ENCODE measurements at regions not wholly inside any gene's neighbourhood (a gene's known extent, or its start where the extent isn't known, plus 50 kb on each side); places are given as distances from the start of the nearest gene placed in this dataset.
A peak's percentile ranks its signal among the peaks of the same experiment; 100 is the strongest.

- no peak for DNase-seq
These were observed 52.8 kb downstream of the PPP1R2C start for GRCh38 chrX:42725196-42725595.

DNA sequence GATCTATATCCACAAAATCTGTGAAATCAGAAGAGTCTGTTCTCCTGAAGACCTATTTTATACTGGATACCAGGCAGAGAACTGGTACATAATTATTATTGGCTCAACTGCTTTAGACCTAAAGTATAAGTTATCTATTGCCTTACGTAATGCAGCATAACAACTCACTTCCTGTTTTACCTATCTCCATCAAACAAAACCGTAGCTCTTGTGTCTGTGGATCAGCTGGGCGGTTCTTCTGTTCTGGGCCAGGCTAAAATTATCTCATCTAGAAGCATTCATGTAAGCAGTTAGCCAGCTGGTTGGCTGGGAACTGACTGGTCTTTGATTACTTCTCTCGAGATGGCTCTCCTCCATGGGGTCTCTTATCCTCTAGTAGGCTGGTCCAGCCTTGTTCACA is 57.8 kb downstream of the PPP1R2C start:
- no peak for DNase-seq

DNA sequence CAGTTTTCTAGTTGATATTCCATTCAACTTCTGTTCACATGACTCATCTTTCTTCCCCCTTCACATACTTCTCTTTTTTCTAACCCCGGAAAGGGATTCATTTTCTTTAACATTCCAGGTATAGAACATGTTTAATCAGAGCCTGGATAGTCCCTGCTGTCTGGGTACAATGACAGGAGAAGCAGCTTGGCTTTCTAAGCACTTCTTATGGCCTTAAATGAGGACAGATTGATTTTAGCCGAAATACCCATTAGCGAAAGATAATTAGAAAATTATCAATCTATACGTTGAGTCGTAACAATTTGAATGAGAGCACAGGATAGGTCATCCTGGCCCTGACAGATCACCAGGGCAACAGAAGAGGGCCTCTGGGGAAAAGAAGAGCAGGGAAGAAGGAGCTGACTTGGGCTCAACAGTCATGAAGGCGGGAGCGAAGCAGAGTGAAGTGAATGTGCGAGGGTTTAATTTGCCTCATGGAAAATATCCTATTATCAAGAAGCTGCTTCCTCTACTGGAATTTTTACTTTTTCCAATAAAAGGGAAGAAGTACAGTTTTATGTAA is 62.2 kb downstream of the PPP1R2C start:
- no peak for DNase-seq

DNA sequence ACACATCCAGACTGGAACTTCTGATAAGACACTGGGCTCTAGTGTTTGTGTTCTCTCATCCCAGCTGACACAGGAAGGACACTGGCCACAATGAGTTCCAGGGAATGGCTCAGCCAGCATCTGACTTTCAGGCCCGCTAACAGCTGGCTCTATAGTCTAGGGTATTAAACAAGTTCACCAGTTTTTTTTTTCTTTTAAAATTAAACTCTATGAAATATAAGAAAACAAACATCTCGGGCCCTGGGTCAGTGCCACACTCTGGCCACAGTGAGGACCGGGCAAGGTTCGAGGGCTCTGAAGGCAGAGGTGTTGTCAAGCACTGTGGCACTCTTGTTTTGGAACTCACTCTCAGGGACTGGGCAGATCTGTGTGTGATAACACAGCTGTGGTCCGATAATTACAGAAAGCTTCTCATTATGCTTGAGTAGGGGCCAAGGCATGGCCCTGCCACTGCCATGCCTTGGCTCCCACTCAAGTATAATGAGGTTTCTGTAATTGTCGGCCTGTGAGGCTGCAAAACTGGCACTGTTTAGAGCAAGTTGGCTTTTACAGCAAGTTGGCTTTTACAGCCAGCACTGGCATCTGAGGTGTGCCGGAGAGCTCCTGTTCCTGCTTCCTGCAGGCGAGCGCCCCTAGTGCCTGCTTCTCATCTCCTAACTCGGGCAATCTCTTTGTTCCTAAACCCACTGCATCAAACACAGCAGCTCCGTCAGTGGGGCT is 62.8 kb downstream of the PPP1R2C start:
- DNase-seq = peak; percentile 29

- DNase-seq = no peak
These were observed 67.5 kb downstream of the PPP1R2C start for GRCh38 chrX:42710452-42710851.

GRCh38 chrX:42708222-42708621 is 69.7 kb downstream of the PPP1R2C start:
- DNase-seq = no peak

GRCh38 chrX:42707742-42708141 is 70.2 kb downstream of the PPP1R2C start:
- DNase-seq = no peak

DNA sequence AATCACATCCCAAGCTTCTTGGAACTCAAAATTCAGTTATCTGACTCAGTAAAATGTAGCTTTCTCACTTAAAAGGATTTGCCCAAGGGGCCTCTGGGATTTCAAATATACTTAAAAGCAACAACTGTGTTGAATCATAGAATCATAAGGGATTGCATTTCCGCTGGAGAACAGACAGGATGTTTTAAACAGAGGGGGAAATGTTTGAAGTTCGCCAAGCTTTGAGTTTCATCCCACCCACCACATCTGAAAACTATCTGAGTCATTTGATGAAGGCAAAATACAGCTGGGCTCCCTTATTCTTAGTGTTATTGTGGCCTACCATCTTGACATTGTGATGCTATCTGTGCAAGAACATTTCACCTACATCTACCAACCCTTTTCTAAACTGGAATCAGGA is 73.5 kb downstream of the PPP1R2C start:
- DNase-seq = no peak

DNA sequence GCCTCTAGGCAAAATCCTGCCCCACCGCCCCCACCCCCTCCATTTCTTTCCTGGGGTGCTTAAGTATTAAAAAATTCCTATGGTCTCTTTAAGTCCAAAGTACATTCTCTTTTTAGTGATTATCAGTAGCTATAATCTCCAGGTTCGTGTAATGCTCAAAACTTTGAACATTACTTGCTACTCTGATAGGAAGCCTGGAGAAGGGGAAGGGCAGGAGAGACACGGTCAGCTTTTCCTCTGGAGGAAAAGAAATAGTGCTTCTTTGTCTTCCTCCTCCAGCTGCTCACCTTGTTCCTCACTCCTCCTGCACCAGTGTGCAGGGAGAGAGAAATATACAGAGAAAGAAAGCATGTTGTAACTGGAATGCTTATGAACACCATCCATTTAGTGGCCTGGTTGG is 80.4 kb downstream of the PPP1R2C start:
- no peak for DNase-seq

- no peak for DNase-seq
These were observed 81.3 kb downstream of the PPP1R2C start for GRCh38 chrX:42696536-42697124.

- no peak for DNase-seq
These were observed 82.1 kb downstream of the PPP1R2C start for GRCh38 chrX:42695800-42696358.

DNA sequence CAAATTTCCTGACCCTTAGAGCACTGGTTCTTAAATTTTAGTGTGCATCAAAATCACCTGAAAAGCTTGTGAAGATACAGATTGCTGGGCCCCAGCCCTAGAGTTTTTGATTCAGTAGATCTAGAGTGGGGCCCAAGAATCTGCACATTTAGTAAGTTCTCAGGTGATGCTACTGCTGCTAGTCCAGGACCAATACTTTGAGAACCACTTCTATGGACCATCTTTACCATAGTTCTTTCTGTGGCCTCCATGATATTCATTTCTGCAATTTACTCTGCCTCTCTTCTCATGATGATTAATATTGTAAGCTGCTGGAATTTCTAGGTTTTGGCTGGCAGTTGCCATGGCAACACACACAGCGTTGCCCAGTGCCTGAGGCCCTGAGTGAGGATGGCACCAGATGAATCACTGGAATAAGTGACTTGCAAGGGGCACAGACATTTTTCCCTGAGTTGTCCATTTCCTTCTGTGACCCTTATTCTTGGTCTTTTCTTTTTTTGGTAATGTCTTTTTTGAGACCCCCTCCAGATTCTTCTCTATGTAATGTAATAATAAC is 83.6 kb downstream of the PPP1R2C start:
- DNase-seq = no peak

GRCh38 chrX:42691196-42691595 is 86.8 kb downstream of the PPP1R2C start:
- no peak for DNase-seq

DNA sequence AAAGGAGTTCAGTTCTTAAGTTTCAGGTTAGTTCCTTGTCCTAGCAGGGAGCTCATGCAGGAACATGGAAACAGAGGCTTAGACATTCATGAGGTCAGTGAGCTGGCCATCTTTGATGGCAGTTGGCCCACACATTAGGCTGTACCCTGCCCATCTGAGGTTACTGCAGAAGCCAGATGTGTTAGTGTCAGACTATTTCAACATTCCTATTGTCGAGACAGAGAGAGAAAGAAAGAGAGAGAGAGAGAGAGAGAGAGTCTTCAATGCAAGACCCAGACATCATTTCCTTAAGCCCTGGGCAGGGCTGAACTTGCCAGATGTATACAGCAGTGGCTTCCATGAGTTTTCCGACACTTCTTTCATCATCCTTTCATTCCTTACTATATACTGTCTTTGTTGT is 91.3 kb downstream of the PPP1R2C start:
- DNase-seq = no peak

GRCh38 chrX:42686296-42686695 is 91.7 kb downstream of the PPP1R2C start:
- DNase-seq = no peak

DNA sequence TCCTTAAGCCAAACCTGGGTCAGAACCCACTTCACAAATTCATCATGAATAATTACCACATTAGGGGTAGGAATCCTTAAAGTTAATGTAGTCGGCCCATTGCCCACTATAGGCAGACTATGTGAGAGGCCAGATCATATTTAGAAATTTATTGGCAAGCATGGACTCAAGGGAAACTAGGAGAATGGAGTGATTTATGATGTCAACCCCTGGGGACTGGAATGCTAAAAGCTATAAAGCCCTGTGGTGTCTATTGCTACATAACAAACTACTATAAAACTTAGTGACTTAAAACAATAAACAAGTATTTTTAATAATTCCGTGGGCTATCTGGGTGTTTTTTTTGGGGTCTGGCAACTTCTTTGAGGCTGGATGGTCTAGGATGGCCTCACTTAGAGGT is 93.9 kb downstream of the PPP1R2C start:
- DNase-seq = no peak

DNA sequence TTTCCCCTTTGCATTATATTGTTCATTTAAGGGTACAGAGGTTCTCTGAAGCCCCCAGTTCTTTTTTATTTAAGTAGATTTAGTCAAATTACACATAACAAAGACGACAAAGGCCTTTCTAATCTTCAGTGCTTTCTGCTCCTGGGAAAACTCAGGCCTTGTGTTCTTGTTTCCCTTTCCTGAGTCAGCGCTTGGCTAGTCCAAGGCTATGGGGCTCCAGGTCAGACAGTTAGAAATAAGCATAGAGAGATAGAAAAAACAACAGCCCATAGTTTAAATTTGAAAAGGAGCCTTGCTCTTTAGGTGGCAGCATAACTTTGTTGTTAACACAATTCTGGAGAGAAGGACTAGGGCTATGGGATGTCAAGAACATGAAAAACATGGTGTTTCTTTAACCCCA is 97.3 kb downstream of the PPP1R2C start:
- DNase-seq = no peak

DNA sequence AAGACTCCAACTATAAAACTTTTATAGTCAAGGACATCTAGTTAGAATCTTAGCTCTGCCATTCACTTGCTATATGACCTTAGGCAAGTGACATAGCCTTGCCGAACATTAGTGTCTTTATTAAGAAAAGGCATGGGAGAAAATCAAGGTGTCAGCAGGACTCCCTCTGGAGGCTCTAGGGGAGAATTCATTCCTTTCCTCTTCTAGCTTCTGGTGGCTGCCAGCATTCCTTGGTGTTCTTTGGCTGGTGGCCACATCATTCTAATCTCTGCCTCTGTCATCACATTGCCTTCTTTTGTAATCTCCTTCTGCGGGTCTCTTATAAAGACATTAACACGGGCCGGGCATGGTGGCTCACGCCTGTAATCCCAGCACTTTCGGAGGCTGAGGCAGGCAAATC is 99.8 kb downstream of the PPP1R2C start:
- DNase-seq = no peak

DNA sequence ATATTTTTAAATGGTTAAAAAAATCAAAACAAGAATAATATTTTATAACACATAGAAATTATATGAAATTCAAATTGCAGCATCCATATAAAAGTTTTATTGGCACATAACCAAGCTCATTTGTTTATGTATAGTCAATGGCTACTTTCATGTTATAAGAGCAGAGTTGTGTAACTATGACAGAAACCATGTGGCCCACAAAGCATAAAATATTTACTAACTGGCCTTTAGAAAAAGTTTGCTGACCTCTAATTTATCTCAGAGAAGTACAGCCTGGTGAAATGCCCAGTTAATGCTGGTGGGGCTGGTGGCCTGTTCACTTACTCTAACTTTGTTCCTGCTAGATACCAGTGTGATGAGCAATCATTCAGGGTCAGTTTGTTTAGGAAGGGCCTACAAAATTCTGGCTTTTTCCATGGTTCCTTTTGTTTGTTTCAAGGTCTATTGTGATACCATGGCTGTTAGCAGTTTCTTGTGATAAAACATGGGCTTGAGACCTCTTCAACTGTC is 104.6 kb downstream of the PPP1R2C start:
- DNase-seq = no peak

- DNase-seq = no peak
These were observed 113.3 kb downstream of the PPP1R2C start for GRCh38 chrX:42664680-42665079.

DNA sequence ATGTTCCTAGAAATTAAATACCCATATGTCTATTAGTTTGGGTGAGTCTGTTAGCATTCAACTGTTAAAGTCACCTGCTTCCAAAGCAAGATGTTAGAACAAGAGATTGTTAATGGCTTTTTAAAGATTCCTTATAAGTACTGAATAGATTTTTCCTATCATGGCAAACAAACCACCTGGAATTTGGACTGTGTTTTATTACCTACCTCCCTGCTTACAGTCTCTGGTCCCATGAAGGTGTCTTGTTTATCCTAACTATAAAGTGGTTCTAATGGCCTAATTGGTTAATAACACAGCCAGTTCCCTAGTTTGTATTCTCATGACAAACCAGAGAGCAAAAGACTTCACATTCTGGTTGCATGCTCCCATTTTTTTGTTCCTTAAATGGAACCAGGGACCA is 149.5 kb downstream of the PPP1R2C start:
- DNase-seq = no peak

DNA sequence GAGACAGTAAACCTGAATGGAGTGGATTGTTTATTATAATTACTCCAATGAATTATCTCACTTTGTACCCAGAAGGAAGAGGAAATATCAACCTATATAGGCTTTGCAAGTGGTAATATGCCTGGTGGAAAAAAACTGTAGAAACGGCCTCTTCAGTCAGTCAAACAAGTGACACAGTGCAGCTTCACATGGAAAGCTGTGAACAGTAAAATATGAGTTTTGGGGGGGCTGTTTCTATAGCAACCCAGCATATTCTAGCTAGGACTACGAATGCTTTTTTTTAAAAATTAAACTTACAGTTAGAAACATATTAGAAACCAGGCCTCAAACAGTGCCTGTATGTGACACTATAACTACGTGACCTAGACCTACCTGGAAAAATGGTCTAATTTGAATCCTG is 150.1 kb downstream of the PPP1R2C start:
- no peak for DNase-seq

DNA sequence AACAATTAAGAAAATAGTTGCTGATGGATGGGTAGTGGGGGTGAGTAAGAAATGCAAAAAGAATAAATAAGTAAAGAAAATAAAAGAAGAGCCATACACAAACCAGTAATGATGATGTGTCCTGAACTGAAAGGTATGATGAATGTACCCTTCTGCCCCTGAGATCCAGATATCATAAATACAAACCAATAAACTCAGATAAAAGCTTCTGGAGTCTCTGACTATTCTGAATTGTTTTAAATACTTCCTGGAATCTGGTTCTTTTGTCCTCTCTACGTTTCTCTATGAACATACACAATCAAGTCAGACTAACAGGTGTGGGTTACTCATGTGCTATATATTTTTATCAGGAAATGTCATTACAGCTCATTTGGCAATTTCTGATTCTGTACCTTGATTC is 153.4 kb downstream of the PPP1R2C start:
- DNase-seq = no peak

GRCh38 chrX:42619068-42619467 is 158.9 kb downstream of the PPP1R2C start:
- no peak for DNase-seq
